Umbilical cord (tissue), 1 donor: ENCODE measurements at regions not wholly inside any gene's neighbourhood (a gene's known extent, or its start where the extent isn't known, plus 50 kb on each side); places are given as distances from the start of the nearest gene placed in this dataset.
A peak's percentile ranks its signal among the peaks of the same experiment; 100 is the strongest.
"Not testable (repeated sequence)": the region's sequence is repeated elsewhere in the genome, so short reads cannot be mapped to it uniquely, and the experiment has no call there.

Source experiments
- DNase-seq: peaks from one replicate; pipeline ENCODE4 v3.0.0-alpha.2; 2015; ENCODE audit warnings: low spot score

- DNase-seq, result no peak
Observed at GRCh38 chr5:41995193-41995592, 70.1 kb downstream of the FBXO4 start.

- DNase-seq, result no peak
Observed at GRCh38 chr5:42001673-42002072, 76.6 kb downstream of the FBXO4 start.

GRCh38 chr5:42003852-42004251 lies 78.8 kb downstream of the FBXO4 start:
- not testable (repeated sequence) for DNase-seq

GRCh38 chr5:42005561-42006153 lies 80.6 kb downstream of the FBXO4 start:
- peak; percentile 11 for DNase-seq

- no peak for DNase-seq
Observed at GRCh38 chr5:42013561-42013960, 88.5 kb downstream of the FBXO4 start.

GRCh38 chr5:42015254-42015653 lies 90.2 kb downstream of the FBXO4 start:
- no peak for DNase-seq

- peak; percentile 4 for DNase-seq
Observed at GRCh38 chr5:42015681-42016080, 90.6 kb downstream of the FBXO4 start.

GRCh38 chr5:42020788-42021530 lies 95.9 kb downstream of the FBXO4 start:
- DNase-seq, result no peak

- DNase-seq, result no peak
Observed at GRCh38 chr5:42021923-42022322, 96.8 kb downstream of the FBXO4 start.

GRCh38 chr5:42022383-42022972 lies 97.4 kb downstream of the FBXO4 start:
- no peak for DNase-seq

GRCh38 chr5:42026446-42026845 lies 101.4 kb downstream of the FBXO4 start:
- DNase-seq, result no peak

GRCh38 chr5:42032137-42032536 lies 107.1 kb downstream of the FBXO4 start:
- no peak for DNase-seq

GRCh38 chr5:42035526-42035925 lies 110.4 kb downstream of the FBXO4 start:
- DNase-seq, result peak; percentile 16

- DNase-seq, result no peak
Observed at GRCh38 chr5:42036379-42036778, 111.3 kb downstream of the FBXO4 start.

GRCh38 chr5:42037379-42037932 lies 112.4 kb downstream of the FBXO4 start:
- DNase-seq, result no peak

GRCh38 chr5:42043400-42043799 lies 118.3 kb downstream of the FBXO4 start:
- no peak for DNase-seq

GRCh38 chr5:42057254-42057690 lies 132.2 kb downstream of the FBXO4 start:
- peak; percentile 11 for DNase-seq

GRCh38 chr5:42059291-42059690 lies 134.2 kb downstream of the FBXO4 start:
- DNase-seq, result no peak

- no peak for DNase-seq
Observed at GRCh38 chr5:42059778-42060464, 134.8 kb downstream of the FBXO4 start.

GRCh38 chr5:42061121-42061520 lies 136.0 kb downstream of the FBXO4 start:
- no peak for DNase-seq

GRCh38 chr5:42064821-42065220 lies 139.7 kb downstream of the FBXO4 start:
- no peak for DNase-seq

- no peak for DNase-seq
Observed at GRCh38 chr5:42066131-42066530, 141.1 kb downstream of the FBXO4 start.
